HEK293T (cell line): ENCODE measurements at regions not wholly inside any gene's neighbourhood (a gene's known extent, or its start where the extent isn't known, plus 50 kb on each side); places are given as distances from the start of the nearest gene placed in this dataset.

Source experiments
- CTCF ChIA-PET: fragments of 350-600 bp; formaldehyde crosslinking; extraction: SDS; loops from one replicate; lab custom pipeline; 2021; ENCODE audit warnings: antibody characterized with exemption, inconsistent platforms; lab: Yijun Ruan, JAX
- POLR2A ChIA-PET: fragments of 350-600 bp; formaldehyde crosslinking; extraction: SDS; loops from one replicate; lab custom pipeline; 2020; ENCODE audit warnings: antibody characterized with exemption, inconsistent platforms; lab: Yijun Ruan, JAX
- DNase-seq: peaks from one replicate; pipeline ENCODE4 v3.0.0; 2012; ENCODE audit warnings: mixed read lengths; ENCODE audit errors: extremely low spot score
- ARNT ChIP-seq: fragments of 450-650 bp; IDR thresholded peaks from 2 replicates; pipeline ENCODE4 v1.6.1; 2017; ENCODE audit warnings: mild to moderate bottlenecking
- BHLHE40 ChIP-seq: fragments of 450-650 bp; IDR thresholded peaks from 2 replicates; pipeline ENCODE4 v1.6.1; 2016; ENCODE audit warnings: mild to moderate bottlenecking, moderate library complexity, borderline replicate concordance
- CTBP1 ChIP-seq: fragments of 450-650 bp; IDR thresholded peaks from 2 replicates; pipeline ENCODE4 v1.6.1; 2016; ENCODE audit warnings: borderline replicate concordance
- ELF4 ChIP-seq: fragments of 450-650 bp; IDR thresholded peaks from 2 replicates; pipeline ENCODE4 v1.6.1; 2017; ENCODE audit warnings: antibody characterized with exemption
- FOXA1 ChIP-seq: fragments of 450-650 bp; IDR thresholded peaks from 2 replicates; pipeline ENCODE4 v1.6.1; 2016; ENCODE audit warnings: mild to moderate bottlenecking
- FOXK2 ChIP-seq: fragments of 450-650 bp; IDR thresholded peaks from 2 replicates; pipeline ENCODE4 v1.6.1; 2016; ENCODE audit warnings: mild to moderate bottlenecking
- FOXM1 ChIP-seq: fragments of 450-650 bp; IDR thresholded peaks from 2 replicates; pipeline ENCODE4 v1.6.1; 2017; ENCODE audit warnings: mild to moderate bottlenecking, borderline replicate concordance
- HDGF ChIP-seq: fragments of 450-650 bp; IDR thresholded peaks from 2 replicates; pipeline ENCODE4 v1.6.1; 2017; ENCODE audit warnings: antibody characterized with exemption, borderline replicate concordance
- L3MBTL2 ChIP-seq: fragments of 450-650 bp; conservative IDR thresholded peaks from 2 replicates; pipeline ENCODE4 v1.6.1; 2016; ENCODE audit warnings: mild to moderate bottlenecking
- LEF1 ChIP-seq: fragments of 450-650 bp; IDR thresholded peaks from 2 replicates; pipeline ENCODE4 v1.6.1; 2017; ENCODE audit warnings: mild to moderate bottlenecking, borderline replicate concordance
- NFRKB ChIP-seq: fragments of 450-650 bp; IDR thresholded peaks from 2 replicates; pipeline ENCODE4 v1.6.1; 2016; ENCODE audit warnings: mild to moderate bottlenecking, moderate library complexity
- PKNOX1 ChIP-seq: fragments of 450-650 bp; IDR thresholded peaks from 2 replicates; pipeline ENCODE4 v1.6.1; 2016
- SP1 ChIP-seq: fragments of 450-650 bp; IDR thresholded peaks from 2 replicates; pipeline ENCODE4 v1.6.1; 2017
- SUZ12 ChIP-seq: fragments of 450-650 bp; IDR thresholded peaks from 2 replicates; pipeline ENCODE4 v1.6.1; 2016; ENCODE audit warnings: mild to moderate bottlenecking
- TARDBP ChIP-seq: fragments of 450-650 bp; IDR thresholded peaks from 2 replicates; pipeline ENCODE4 v1.6.1; 2016
- ZNF384 ChIP-seq: fragments of 450-650 bp; IDR thresholded peaks from 2 replicates; pipeline ENCODE4 v1.6.1; 2016

GRCh38 chr20:9981829-9982228 is 53.0 kb upstream of the ANKEF1 start:
- DNase-seq = no peak
- POLR2A ChIA-PET = no interaction called here
- CTCF ChIA-PET = interaction anchor here (0.9 to 5.7 kb wide), 2 partner anchors 109 to 244 kb away, joined by 3 to 29 read pairs; no protein-coding TSS in a partner anchor
- TF ChIP-seq TARDBP (no peak), FOXM1 (no peak), SP1 (no peak), L3MBTL2 (no peak), NFRKB (no peak)

DNA sequence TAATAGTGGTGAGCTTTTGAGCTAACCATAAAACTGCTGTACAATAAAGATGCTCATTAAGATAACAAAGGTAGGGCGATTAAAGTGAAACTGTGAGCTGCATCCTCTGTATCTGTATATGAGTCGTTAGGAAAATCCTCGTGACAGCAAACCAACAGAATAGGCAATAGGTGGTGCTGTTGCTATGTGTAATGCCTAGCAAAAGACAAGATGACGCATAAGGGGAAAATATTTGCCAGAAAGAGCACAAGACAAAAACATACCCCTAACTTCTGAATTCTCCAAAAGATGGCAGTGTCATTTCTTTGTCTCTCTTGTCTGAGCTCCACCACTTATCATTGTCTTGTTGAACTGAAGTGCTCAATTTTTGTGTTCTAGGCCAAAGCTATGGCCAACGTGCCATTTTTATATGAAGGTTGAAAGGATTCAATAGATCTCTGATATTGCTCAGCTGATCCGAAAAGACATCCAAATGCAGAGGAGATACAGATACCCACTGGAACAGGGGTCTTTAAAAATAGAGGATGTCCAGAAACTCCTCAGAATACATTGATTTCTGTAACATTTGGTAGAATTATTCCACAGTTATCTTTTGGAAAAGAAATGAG is 56.3 kb upstream of the ANKEF1 start:
- DNase-seq = peak; percentile 52
- ChIA-PET POLR2A (no interaction called here), CTCF (interaction anchor here (0.6 to 5.7 kb wide), 10 partner anchors 10 to 448 kb away, joined by 3 to 29 read pairs (median 4); partner anchors contain the start of gene SNAP25)
- no peak for TF ChIP-seq LEF1
- TF ChIP-seq CTBP1 = no peak
- no peak for TF ChIP-seq NFRKB
- TF ChIP-seq ZNF384 = no peak

- no peak for DNase-seq
- POLR2A ChIA-PET = no interaction called here
- TF ChIP-seq ZNF384 (no peak), SUZ12 (no peak), TARDBP (no peak), LEF1 (no peak), BHLHE40 (no peak), ARNT (no peak), ELF4 (no peak), FOXK2 (no peak)
- CTCF ChIA-PET = interaction anchor here (0.9 to 5.7 kb wide), 8 partner anchors 9 to 449 kb away, joined by 3 to 29 read pairs (median 3); partner anchors contain the start of gene SNAP25
These were observed 57.2 kb upstream of the ANKEF1 start for GRCh38 chr20:9977629-9978028.

GRCh38 chr20:9974324-9974723 is 60.5 kb upstream of the ANKEF1 start:
- POLR2A ChIA-PET = no interaction called here
- TF ChIP-seq BHLHE40 (no peak), NFRKB (no peak), SP1 (no peak), HDGF (no peak), CTBP1 (no peak), LEF1 (no peak), FOXA1 (no peak), SUZ12 (no peak)
- CTCF ChIA-PET = interaction anchor here (1.0 kb wide), 1 partner anchor 19 kb away, joined by 3 read pairs; no protein-coding TSS in a partner anchor
- no peak for DNase-seq

- ChIA-PET CTCF (no interaction called here), POLR2A (no interaction called here)
These were observed 63.0 kb upstream of the ANKEF1 start for GRCh38 chr20:9971746-9972145.

DNA sequence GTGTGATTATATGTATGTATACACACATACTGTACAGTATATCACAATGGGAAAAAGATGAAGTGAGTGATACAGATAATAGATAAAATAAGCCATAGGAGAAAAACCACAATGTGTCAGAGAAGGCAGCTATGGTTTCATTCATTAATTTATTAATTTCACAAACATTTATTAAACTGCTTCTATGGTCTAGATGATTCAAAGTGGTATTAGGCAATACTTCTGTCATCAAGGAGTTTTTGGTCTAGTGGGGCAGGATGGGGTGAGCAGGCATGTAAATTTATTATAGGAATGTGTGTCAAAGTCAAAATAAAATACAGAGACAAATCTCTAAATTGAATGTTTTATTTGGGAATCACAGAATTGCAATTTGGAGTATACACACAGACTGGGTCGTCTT is 65.2 kb upstream of the ANKEF1 start:
- DNase-seq = no peak
- POLR2A ChIA-PET = no interaction called here
- CTCF ChIA-PET = interaction anchor here (0.6 kb wide), 1 partner anchor 221 kb away, joined by 3 read pairs; no protein-coding TSS in a partner anchor
- TF ChIP-seq ELF4 (no peak), L3MBTL2 (no peak), HDGF (no peak)

More at GRCh38 chr20:9971746-9972145, 63.0 kb upstream of the ANKEF1 start:
- TF ChIP-seq ELF4 (no peak), LEF1 (no peak), FOXM1 (no peak), TARDBP (no peak), ZNF384 (no peak), ARNT (no peak), L3MBTL2 (no peak), SUZ12 (no peak)
- DNase-seq = no peak

GRCh38 chr20:9968015-9968414 is 66.8 kb upstream of the ANKEF1 start:
- no peak for DNase-seq

GRCh38 chr20:9966966-9967365 is 67.8 kb upstream of the ANKEF1 start:
- no peak for TF ChIP-seq LEF1
- no peak for TF ChIP-seq FOXM1
- no peak for TF ChIP-seq BHLHE40
- peak; percentile 15 for DNase-seq
- ChIA-PET CTCF (interaction anchor here (0.5 to 1.5 kb wide), 6 partner anchors 11 to 350 kb away, joined by 3 to 4 read pairs (median 3); no protein-coding TSS in a partner anchor), POLR2A (no interaction called here)

More at GRCh38 chr20:9968015-9968414, 66.8 kb upstream of the ANKEF1 start:
- POLR2A ChIA-PET = no interaction called here
- CTCF ChIA-PET = interaction anchor here (0.7 to 1.5 kb wide), 3 partner anchors 10 to 605 kb away, joined by 3 read pairs; no protein-coding TSS in a partner anchor
- TF ChIP-seq FOXA1 (no peak), HDGF (no peak), L3MBTL2 (no peak), BHLHE40 (no peak), CTBP1 (no peak), FOXK2 (no peak)

DNA sequence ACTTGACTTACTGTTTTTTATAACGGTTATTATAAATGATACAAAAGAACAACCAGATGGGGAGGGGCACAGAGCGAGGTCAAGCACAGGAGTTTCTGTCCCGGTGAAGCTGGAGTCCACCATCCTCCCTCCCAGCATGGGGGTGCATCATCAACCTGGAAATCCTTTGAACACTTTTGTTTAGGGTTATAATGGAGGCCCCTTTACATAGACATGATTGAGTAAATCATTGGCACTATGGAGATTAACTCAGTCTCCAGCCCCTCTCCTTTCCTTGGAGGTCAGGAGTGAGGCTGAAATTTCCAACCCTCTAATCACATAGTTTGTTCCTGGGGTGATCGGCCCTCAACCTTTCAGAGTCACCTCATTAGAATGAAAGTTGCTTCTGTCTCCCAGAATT is 71.8 kb upstream of the ANKEF1 start:
- ChIA-PET CTCF (no interaction called here), POLR2A (no interaction called here)
- TF ChIP-seq L3MBTL2 (no peak), BHLHE40 (no peak), LEF1 (no peak), ARNT (no peak), PKNOX1 (no peak), CTBP1 (no peak)
- no peak for DNase-seq
